GM23248 (cell line): ENCODE measurements at regions not wholly inside any gene's neighbourhood (a gene's known extent, or its start where the extent isn't known, plus 50 kb on each side); places are given as distances from the start of the nearest gene placed in this dataset.

Experiments used
- EZH2 ChIP-seq: fragments of 200-600 bp; sonication (generic); IDR thresholded peaks from 2 replicates; pipeline ENCODE4 v1.6.1; 2018; ENCODE audit warnings: antibody characterized with exemption, mild to moderate bottlenecking; ENCODE audit not compliant: insufficient read depth, poor library complexity, severe bottlenecking
- EZH2phosphoT487 ChIP-seq: fragments of 200-600 bp; sonication (generic); IDR thresholded peaks from 2 replicates; pipeline ENCODE4 v1.6.1; 2018; ENCODE audit warnings: antibody characterized with exemption, moderate library complexity, mild to moderate bottlenecking, low read depth; ENCODE audit not compliant: insufficient read depth

- TF ChIP-seq EZH2phosphoT487 (no peak), EZH2 (no peak)
Observed at GRCh38 chrX:42515939-42516338, 262.0 kb downstream of the PPP1R2C start.
